H9 (cell line): ENCODE measurements at regions not wholly inside any gene's neighbourhood (a gene's known extent, or its start where the extent isn't known, plus 50 kb on each side); places are given as distances from the start of the nearest gene placed in this dataset.
"Not testable (repeated sequence)": the region's sequence is repeated elsewhere in the genome, so short reads cannot be mapped to it uniquely, and the experiment has no call there.

Source experiments
- DNase-seq: peaks from one replicate; pipeline ENCODE4 v3.0.0-alpha.2; 2017
- H2AFZ ChIP-seq: one replicate; pipeline ENCODE4 v1.6.1; 2013; ENCODE audit warnings: mild to moderate bottlenecking, low read length, control low read depth, moderate library complexity
- H2AK5ac ChIP-seq: 2 replicates; pipeline ENCODE4 v1.6.1; 2013; ENCODE audit warnings: low read length, control low read depth, mixed read lengths; ENCODE audit not compliant: insufficient read length
- H2BK120ac ChIP-seq: one replicate; pipeline ENCODE4 v1.6.1; 2013; ENCODE audit warnings: low read depth, mild to moderate bottlenecking, low read length, control low read depth, inconsistent platforms; ENCODE audit not compliant: poor library complexity, severe bottlenecking
- H2BK12ac ChIP-seq: 2 replicates; pipeline ENCODE4 v1.6.1; 2013; ENCODE audit warnings: low read length, control low read depth, mixed read lengths, low read depth; ENCODE audit not compliant: insufficient read length
- H2BK15ac ChIP-seq: 2 replicates; pipeline ENCODE4 v1.6.1; 2013; ENCODE audit warnings: low read depth, low read length, control low read depth
- H2BK20ac ChIP-seq: one replicate; pipeline ENCODE4 v1.6.1; 2013; ENCODE audit warnings: low read depth, mild to moderate bottlenecking, low read length, control low read depth, inconsistent platforms; ENCODE audit not compliant: poor library complexity, severe bottlenecking
- H2BK5ac ChIP-seq: 2 replicates; pipeline ENCODE4 v1.6.1; 2013; ENCODE audit warnings: low read length, control low read depth, mixed read lengths; ENCODE audit not compliant: insufficient read length
- H3K14ac ChIP-seq: 2 replicates; pipeline ENCODE4 v1.6.1; 2013; ENCODE audit warnings: low read length, control low read depth; ENCODE audit not compliant: insufficient read depth
- H3K18ac ChIP-seq: 2 replicates; pipeline ENCODE4 v1.6.1; 2013; ENCODE audit warnings: low read depth, mild to moderate bottlenecking, mixed read lengths, low read length, control low read depth; ENCODE audit not compliant: insufficient read length
- H3K23ac ChIP-seq: 2 replicates; pipeline ENCODE4 v1.6.1; 2013; ENCODE audit warnings: low read length, control low read depth, mixed read lengths, low read depth; ENCODE audit not compliant: insufficient read length
- H3K23me2 ChIP-seq: 2 replicates; pipeline ENCODE4 v1.6.1; 2013; ENCODE audit warnings: low read depth, mild to moderate bottlenecking, mixed read lengths, low read length, control low read depth; ENCODE audit not compliant: insufficient read length, poor library complexity, severe bottlenecking
- H3K27ac ChIP-seq: 2 replicates; pipeline ENCODE4 v1.5.1; 2013; ENCODE audit warnings: low read length, control low read depth, mixed read lengths, low read depth; ENCODE audit not compliant: insufficient read length
- H3K27me3 ChIP-seq: 2 replicates; pipeline ENCODE4 v1.6.1; 2013; ENCODE audit warnings: low read length, control low read depth, inconsistent platforms; ENCODE audit not compliant: insufficient read depth
- H3K4ac ChIP-seq: 2 replicates; pipeline ENCODE4 v1.6.1; 2013; ENCODE audit warnings: low read depth, mild to moderate bottlenecking, control low read depth, inconsistent platforms, low read length, moderate library complexity
- H3K4me1 ChIP-seq: 2 replicates; pipeline ENCODE4 v1.6.1; 2013; ENCODE audit warnings: low read length, control low read depth, inconsistent platforms; ENCODE audit not compliant: insufficient read depth
- H3K4me2 ChIP-seq: 2 replicates; pipeline ENCODE4 v1.6.1; 2013; ENCODE audit warnings: low read length, control low read depth, mixed read lengths; ENCODE audit not compliant: insufficient read length, insufficient read depth
- H3K56ac ChIP-seq: 2 replicates; pipeline ENCODE4 v1.6.1; 2013; ENCODE audit warnings: low read depth, mild to moderate bottlenecking, mixed read lengths, low read length, control low read depth; ENCODE audit not compliant: insufficient read length
- H3K79me1 ChIP-seq: 2 replicates; pipeline ENCODE4 v1.6.1; 2013; ENCODE audit warnings: low read depth, mild to moderate bottlenecking, moderate library complexity, low read length, control low read depth, inconsistent platforms; ENCODE audit not compliant: insufficient read depth, poor library complexity, severe bottlenecking
- H3K79me2 ChIP-seq: 2 replicates; pipeline ENCODE4 v1.6.1; 2013; ENCODE audit warnings: low read length, control low read depth, inconsistent platforms; ENCODE audit not compliant: insufficient read depth
- H3K9ac ChIP-seq: 2 replicates; pipeline ENCODE4 v1.6.1; 2013; ENCODE audit warnings: low read length, control low read depth, mixed read lengths; ENCODE audit not compliant: insufficient read length; ENCODE audit errors: extremely low read depth
- H3K9me3 ChIP-seq: one replicate; pipeline ENCODE4 v1.6.1; 2013; ENCODE audit warnings: low read depth, low read length, inconsistent platforms; ENCODE audit not compliant: control insufficient read depth
- H3T11ph ChIP-seq: one replicate; pipeline ENCODE4 v1.6.1; 2013; ENCODE audit warnings: mild to moderate bottlenecking, low read length, control low read depth, inconsistent platforms
- H4K20me1 ChIP-seq: one replicate; pipeline ENCODE4 v1.6.1; 2013; ENCODE audit not compliant: control insufficient read depth, insufficient read length, insufficient read depth
- H4K5ac ChIP-seq: 2 replicates; pipeline ENCODE4 v1.6.1; 2013; ENCODE audit warnings: low read depth, mild to moderate bottlenecking, mixed read lengths, low read length, control low read depth; ENCODE audit not compliant: insufficient read length
- H4K8ac ChIP-seq: replicated peaks from 2 replicates; pipeline ENCODE4 v1.6.1; 2013; ENCODE audit warnings: low read length, control low read depth, mixed read lengths, low read depth; ENCODE audit not compliant: insufficient read length
- H4K91ac ChIP-seq: 2 replicates; pipeline ENCODE4 v1.6.1; 2013; ENCODE audit warnings: low read depth, mild to moderate bottlenecking, moderate library complexity, mixed read lengths, low read length, control low read depth; ENCODE audit not compliant: insufficient read length
- H3K27ac Mint-ChIP-seq, 3 experiments: 2 replicates in 2 of 3; 3 replicates in 1 of 3; pipeline ENCODE4 v1.8.0; 2020 to 2021; ENCODE audit warnings: mixed read lengths in 3 of 3, mild to moderate bottlenecking in 1 of 3, moderate library complexity in 1 of 3
- H3K27me3 Mint-ChIP-seq: 2 replicates; pipeline ENCODE4 v1.8.0; 2021; ENCODE audit warnings: low read depth, mild to moderate bottlenecking, moderate library complexity, mixed read lengths
- H3K36me3 Mint-ChIP-seq, 3 experiments: 2 replicates in 2 of 3; 3 replicates in 1 of 3; pipeline ENCODE4 v1.8.0; 2020 to 2021; ENCODE audit warnings: low read depth in 3 of 3, mixed read lengths in 3 of 3; ENCODE audit not compliant: insufficient read depth in 1 of 3
- H3K4me1 Mint-ChIP-seq, 2 experiments: 2 replicates each; pipeline ENCODE4 v1.8.0; 2020; ENCODE audit warnings: mixed read lengths in 2 of 2
- H3K4me3 Mint-ChIP-seq, 2 experiments: 2 replicates in 1 of 2; 3 replicates in 1 of 2; pipeline ENCODE4 v1.8.0; 2020 to 2021; ENCODE audit warnings: mild to moderate bottlenecking in 2 of 2, mixed read lengths in 2 of 2, moderate library complexity in 1 of 2
- H3K9me3 Mint-ChIP-seq, 2 experiments: 2 replicates in 1 of 2; 3 replicates in 1 of 2; pipeline ENCODE4 v1.8.0; 2020; ENCODE audit warnings: mild to moderate bottlenecking in 2 of 2, mixed read lengths in 2 of 2, moderate library complexity in 1 of 2
- WGBS: extraction: QIAGEN DNeasy Blood & Tissue Kit; methylation state at CpG from one replicate; pipeline ENCODE4 v1.1.7; 2013; ENCODE audit warnings: missing lambda C conversion rate, low lambda C conversion rate, mixed read lengths; ENCODE audit not compliant: insufficient read length; ENCODE audit errors: extremely low coverage; 5-methylcytosine and 5-hydroxymethylcytosine counted together

GRCh38 chr4:150016621-150017020 is 61.6 kb upstream of the DCLK2 start:
- H4K91ac ChIP-seq, H3K9me3 ChIP-seq, H3K27ac Mint-ChIP-seq, H2BK20ac ChIP-seq, H3K14ac ChIP-seq, H4K8ac ChIP-seq, H3K9me3 Mint-ChIP-seq, H3K27me3 ChIP-seq, H3K27me3 Mint-ChIP-seq, H3K9ac ChIP-seq, H2BK120ac ChIP-seq, H3K23me2 ChIP-seq, H3K4me3 Mint-ChIP-seq, H3K36me3 Mint-ChIP-seq, H3K18ac ChIP-seq, H3K27ac ChIP-seq, H4K5ac ChIP-seq, H2BK15ac ChIP-seq, H2AK5ac ChIP-seq, H3K4ac ChIP-seq, H3K4me2 ChIP-seq, H3K23ac ChIP-seq, H4K20me1 ChIP-seq, H2BK12ac ChIP-seq, H3T11ph ChIP-seq, H2BK5ac ChIP-seq, H3K79me1 ChIP-seq, DNase-seq, H3K4me1 ChIP-seq, H2AFZ ChIP-seq, H3K79me2 ChIP-seq, H3K56ac ChIP-seq: not testable (repeated sequence)
- peaks cover 7 to 11% of the 10 kb centered on the region in 2 experiments for H3K4me1 Mint-ChIP-seq
- no CpG with 5 or more reads among the region's 1 CpG for WGBS
